NB4 (cell line): ENCODE measurements at regions not wholly inside any gene's neighbourhood (a gene's known extent, or its start where the extent isn't known, plus 50 kb on each side); places are given as distances from the start of the nearest gene placed in this dataset.

Source experiments
- POLR2A ChIP-seq: IDR thresholded peaks from 2 replicates; pipeline ENCODE4 v1.6.1; 2011; ENCODE audit warnings: mild to moderate bottlenecking; ENCODE audit not compliant: insufficient read length; ENCODE audit errors: extremely low read depth
- TF ChIP-seq, protein P1 (sequence below): IDR thresholded peaks from one replicate; pipeline ENCODE4 v1.5.1; 2012; ENCODE audit warnings: low read depth, low read length

DNA sequence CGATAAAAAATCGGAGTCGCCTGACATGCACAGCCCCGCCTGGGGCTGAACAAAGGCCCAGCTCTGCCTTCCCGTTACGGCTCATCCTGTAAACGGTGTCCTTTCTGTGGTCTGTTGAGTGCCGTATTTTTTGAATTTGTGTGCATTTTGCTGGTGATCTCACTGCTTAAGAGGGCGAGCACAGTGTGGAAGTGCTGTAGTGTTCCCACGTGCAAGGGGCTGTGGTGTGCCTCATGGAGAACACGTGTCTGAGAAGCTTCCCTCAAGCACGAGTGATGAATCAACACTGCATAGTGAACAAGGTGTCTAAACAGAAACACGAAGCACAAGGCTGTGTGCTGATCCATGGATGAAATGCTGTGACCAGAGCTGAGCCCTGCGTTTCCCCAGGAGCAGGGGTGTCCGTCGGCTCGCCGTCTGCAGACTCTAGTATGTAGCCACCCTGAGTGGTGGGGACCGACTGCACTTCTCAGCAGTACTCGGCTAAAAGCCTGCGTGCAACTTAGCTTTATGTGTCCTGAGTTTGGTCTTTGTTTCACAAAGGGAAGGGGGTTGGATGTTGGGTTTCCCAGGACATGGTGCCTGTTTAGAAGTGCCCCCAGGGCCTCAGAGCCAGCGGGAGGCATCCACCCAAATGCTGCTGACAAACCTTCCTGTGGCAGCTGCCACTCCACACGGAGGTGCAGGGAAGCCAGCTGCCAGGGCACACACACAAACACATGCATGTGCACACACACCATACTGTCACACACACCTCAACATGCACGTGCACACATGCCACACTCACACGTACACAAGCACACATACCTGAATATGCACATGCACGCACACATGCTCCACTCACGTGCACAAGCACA lies 77.2 kb upstream of the IRX4 start:
- TF ChIP-seq POLR2A = no peak
- TF ChIP-seq, protein P1, sequence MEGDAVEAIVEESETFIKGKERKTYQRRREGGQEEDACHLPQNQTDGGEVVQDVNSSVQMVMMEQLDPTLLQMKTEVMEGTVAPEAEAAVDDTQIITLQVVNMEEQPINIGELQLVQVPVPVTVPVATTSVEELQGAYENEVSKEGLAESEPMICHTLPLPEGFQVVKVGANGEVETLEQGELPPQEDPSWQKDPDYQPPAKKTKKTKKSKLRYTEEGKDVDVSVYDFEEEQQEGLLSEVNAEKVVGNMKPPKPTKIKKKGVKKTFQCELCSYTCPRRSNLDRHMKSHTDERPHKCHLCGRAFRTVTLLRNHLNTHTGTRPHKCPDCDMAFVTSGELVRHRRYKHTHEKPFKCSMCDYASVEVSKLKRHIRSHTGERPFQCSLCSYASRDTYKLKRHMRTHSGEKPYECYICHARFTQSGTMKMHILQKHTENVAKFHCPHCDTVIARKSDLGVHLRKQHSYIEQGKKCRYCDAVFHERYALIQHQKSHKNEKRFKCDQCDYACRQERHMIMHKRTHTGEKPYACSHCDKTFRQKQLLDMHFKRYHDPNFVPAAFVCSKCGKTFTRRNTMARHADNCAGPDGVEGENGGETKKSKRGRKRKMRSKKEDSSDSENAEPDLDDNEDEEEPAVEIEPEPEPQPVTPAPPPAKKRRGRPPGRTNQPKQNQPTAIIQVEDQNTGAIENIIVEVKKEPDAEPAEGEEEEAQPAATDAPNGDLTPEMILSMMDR = no peak
